Mesendoderm (in vitro differentiated cells): ENCODE measurements at regions not wholly inside any gene's neighbourhood (a gene's known extent, or its start where the extent isn't known, plus 50 kb on each side); places are given as distances from the start of the nearest gene placed in this dataset.
A peak's percentile ranks its signal among the peaks of the same experiment; 100 is the strongest.

Experiments used
- DNase-seq: peaks from one replicate; pipeline ENCODE4 v3.0.0; 2013
- H2AK5ac ChIP-seq: 2 replicates; pipeline ENCODE4 v1.6.1; 2013; ENCODE audit warnings: low read length, inconsistent platforms
- H2BK120ac ChIP-seq: 2 replicates; pipeline ENCODE4 v1.6.1; 2013; ENCODE audit warnings: low read depth, mild to moderate bottlenecking, low read length, moderate library complexity, mixed read lengths
- H2BK15ac ChIP-seq: replicated peaks from 2 replicates; pipeline ENCODE4 v1.6.1; 2013; ENCODE audit warnings: low read depth, mild to moderate bottlenecking, moderate library complexity
- H2BK5ac ChIP-seq: 2 replicates; pipeline ENCODE4 v1.6.1; 2013; ENCODE audit warnings: low read length, inconsistent platforms
- H3K18ac ChIP-seq: 2 replicates; pipeline ENCODE4 v1.6.1; 2013; ENCODE audit warnings: mild to moderate bottlenecking, low read length, mixed read lengths
- H3K23ac ChIP-seq: one replicate; pipeline ENCODE4 v1.6.1; 2013; ENCODE audit warnings: low read length
- H3K27ac ChIP-seq: 2 replicates; pipeline ENCODE4 v1.5.1; 2013; ENCODE audit warnings: low read depth, mild to moderate bottlenecking, inconsistent platforms, low read length, moderate library complexity
- H3K27me3 ChIP-seq: 2 replicates; pipeline ENCODE4 v1.6.1; 2013; ENCODE audit warnings: low read length, control low read depth, mild to moderate bottlenecking, inconsistent platforms; ENCODE audit not compliant: insufficient read depth, poor library complexity
- H3K36me3 ChIP-seq: 2 replicates; pipeline ENCODE4 v1.6.1; 2013; ENCODE audit warnings: low read length, inconsistent platforms; ENCODE audit not compliant: control insufficient read depth, insufficient read depth
- H3K4ac ChIP-seq: one replicate; pipeline ENCODE4 v1.6.1; 2013; ENCODE audit warnings: low read depth, mild to moderate bottlenecking, low read length, moderate library complexity
- H3K4me1 ChIP-seq: 2 replicates; pipeline ENCODE4 v1.6.1; 2013; ENCODE audit warnings: low read depth, low read length, inconsistent platforms; ENCODE audit not compliant: control insufficient read depth
- H3K4me2 ChIP-seq: 2 replicates; pipeline ENCODE4 v1.6.1; 2013; ENCODE audit warnings: low read length
- H3K4me3 ChIP-seq: 2 replicates; pipeline ENCODE4 v1.5.1; 2013; ENCODE audit warnings: mild to moderate bottlenecking, low read length
- H3K56ac ChIP-seq: one replicate; pipeline ENCODE4 v1.6.1; 2013; ENCODE audit warnings: low read length
- H3K79me1 ChIP-seq: 2 replicates; pipeline ENCODE4 v1.6.1; 2013; ENCODE audit warnings: low read length, inconsistent platforms
- H3K79me2 ChIP-seq: 2 replicates; pipeline ENCODE4 v1.6.1; 2013; ENCODE audit warnings: mild to moderate bottlenecking, low read length; ENCODE audit not compliant: control insufficient read depth, insufficient read depth
- H3K9ac ChIP-seq: 2 replicates; pipeline ENCODE4 v1.6.1; 2013; ENCODE audit warnings: low read length, inconsistent platforms
- H4K5ac ChIP-seq: one replicate; pipeline ENCODE4 v1.6.1; 2013; ENCODE audit warnings: low read length
- H4K8ac ChIP-seq: one replicate; pipeline ENCODE4 v1.6.1; 2013; ENCODE audit warnings: low read depth, mild to moderate bottlenecking, control low read depth, low read length, moderate library complexity
- WGBS: extraction: QIAGEN DNeasy Blood & Tissue Kit; methylation state at CpG from one replicate; pipeline ENCODE4 v1.1.7; 2013; ENCODE audit warnings: low lambda C conversion rate, missing lambda C conversion rate; ENCODE audit not compliant: insufficient coverage; ENCODE audit errors: extremely low coverage; 5-methylcytosine and 5-hydroxymethylcytosine counted together

GRCh38 chr5:56545016-56545415, 270.3 kb upstream of the MAP3K1 start:
- Histone ChIP-seq H2BK15ac (no peak overlapping the region), H4K8ac (no peak overlapping the region), H4K5ac (no peak overlapping the region), H3K56ac (no peak overlapping the region), H3K36me3 (no peaks in the 10 kb centered on the region), H3K18ac (no peak overlapping the region), H3K23ac (no peak overlapping the region), H3K79me1 (no peaks in the 10 kb centered on the region), H3K4ac (no peak overlapping the region), H3K4me3 (no peak overlapping the region), H2BK120ac (no peak overlapping the region), H3K9ac (no peak overlapping the region), H3K27me3 (no peaks in the 10 kb centered on the region), H3K79me2 (no peaks in the 10 kb centered on the region), H2AK5ac (no peak overlapping the region), H3K4me1 (no peaks in the 10 kb centered on the region), H2BK5ac (no peak overlapping the region), H3K4me2 (no peak overlapping the region), H3K27ac (no peak overlapping the region)
- WGBS: no CpG with 5 or more reads among the region's 7 CpGs
- DNase-seq: no peak

GRCh38 chr5:56543441-56544388, 271.6 kb upstream of the MAP3K1 start:
- no CpG with 5 or more reads among the region's 6 CpGs for WGBS
- no peak overlapping the region for H2BK120ac ChIP-seq
- no peak overlapping the region for H4K8ac ChIP-seq
- peak; percentile 37 for DNase-seq
- H3K79me1 ChIP-seq: no peaks in the 10 kb centered on the region
- no peaks in the 10 kb centered on the region for H3K4me1 ChIP-seq
- no peak overlapping the region for H3K4me3 ChIP-seq
- H3K36me3 ChIP-seq: no peaks in the 10 kb centered on the region
- no peak overlapping the region for H3K23ac ChIP-seq
- H3K56ac ChIP-seq: no peak overlapping the region
- H3K27me3 ChIP-seq: no peaks in the 10 kb centered on the region
- no peak overlapping the region for H3K4me2 ChIP-seq
- no peak overlapping the region for H3K9ac ChIP-seq
- no peak overlapping the region for H3K18ac ChIP-seq
- no peaks in the 10 kb centered on the region for H3K79me2 ChIP-seq
- H2AK5ac ChIP-seq: no peak overlapping the region
- no peak overlapping the region for H2BK5ac ChIP-seq
- H2BK15ac ChIP-seq: no peak overlapping the region
- H4K5ac ChIP-seq: no peak overlapping the region
- H3K4ac ChIP-seq: no peak overlapping the region
- no peak overlapping the region for H3K27ac ChIP-seq

GRCh38 chr5:56540266-56540665, 275.1 kb upstream of the MAP3K1 start:
- Histone ChIP-seq H2BK15ac (no peak overlapping the region), H3K9ac (no peak overlapping the region), H4K5ac (no peak overlapping the region), H3K4me3 (no peak overlapping the region), H3K23ac (no peak overlapping the region), H4K8ac (no peak overlapping the region), H3K79me2 (no peaks in the 10 kb centered on the region), H3K79me1 (no peaks in the 10 kb centered on the region), H3K4me1 (no peaks in the 10 kb centered on the region), H3K56ac (no peak overlapping the region), H3K4ac (no peak overlapping the region), H3K4me2 (no peak overlapping the region), H3K36me3 (no peaks in the 10 kb centered on the region), H3K27ac (no peak overlapping the region), H2BK5ac (no peak overlapping the region), H2AK5ac (no peak overlapping the region), H2BK120ac (no peak overlapping the region), H3K18ac (no peak overlapping the region), H3K27me3 (no peaks in the 10 kb centered on the region)
- no CpG with 5 or more reads among the region's 4 CpGs for WGBS
- DNase-seq: no peak

GRCh38 chr5:56538580-56538979, 276.8 kb upstream of the MAP3K1 start:
- Histone ChIP-seq H3K79me1 (no peaks in the 10 kb centered on the region), H3K9ac (no peak overlapping the region), H3K4me2 (no peak overlapping the region), H3K79me2 (no peaks in the 10 kb centered on the region), H3K56ac (no peak overlapping the region), H2AK5ac (no peak overlapping the region), H3K23ac (no peak overlapping the region), H3K18ac (no peak overlapping the region), H3K27ac (no peak overlapping the region), H3K4me1 (no peaks in the 10 kb centered on the region), H3K4ac (no peak overlapping the region), H2BK120ac (no peak overlapping the region), H3K36me3 (no peaks in the 10 kb centered on the region), H3K27me3 (no peaks in the 10 kb centered on the region), H2BK15ac (no peak overlapping the region), H3K4me3 (no peak overlapping the region), H4K5ac (no peak overlapping the region), H2BK5ac (no peak overlapping the region), H4K8ac (no peak overlapping the region)
- DNase-seq: no peak
- no CpG with 5 or more reads among the region's 6 CpGs for WGBS

- Histone ChIP-seq H3K4me3 (no peak overlapping the region), H4K8ac (no peak overlapping the region), H2BK120ac (no peak overlapping the region), H3K79me2 (no peaks in the 10 kb centered on the region), H3K4ac (no peak overlapping the region), H3K56ac (no peak overlapping the region), H2BK5ac (no peak overlapping the region), H2BK15ac (no peak overlapping the region), H3K79me1 (no peaks in the 10 kb centered on the region), H2AK5ac (no peak overlapping the region), H3K36me3 (no peaks in the 10 kb centered on the region), H3K23ac (no peak overlapping the region), H4K5ac (no peak overlapping the region), H3K4me1 (no peaks in the 10 kb centered on the region), H3K9ac (no peak overlapping the region), H3K4me2 (no peak overlapping the region), H3K27me3 (no peaks in the 10 kb centered on the region), H3K18ac (no peak overlapping the region), H3K27ac (no peak overlapping the region)
- DNase-seq: peak; percentile 75
- WGBS: no CpG with 5 or more reads among the region's 1 CpG
Measured at GRCh38 chr5:56535347-56535746, 280.0 kb upstream of the MAP3K1 start.
